Transverse colon (tissue), 4 donors: ENCODE measurements at regions not wholly inside any gene's neighbourhood (a gene's known extent, or its start where the extent isn't known, plus 50 kb on each side); places are given as distances from the start of the nearest gene placed in this dataset.

ENCODE experiments used
- EP300 ChIP-seq: sonication (generic); formaldehyde crosslinking; IDR thresholded peaks from one replicate; pipeline ENCODE4 v1.6.1; 2017; ENCODE audit warnings: antibody characterized with exemption, low read depth
- POLR2A ChIP-seq: fragments of 450-650 bp; IDR thresholded peaks from one replicate; pipeline ENCODE4 v1.6.1; 2016; ENCODE audit warnings: antibody characterized with exemption, mild to moderate bottlenecking, moderate library complexity
- POLR2AphosphoS5 ChIP-seq, 3 donors: sonication (generic); formaldehyde crosslinking; IDR thresholded peaks; one replicate each; pipeline ENCODE4 v1.6.1; 2016; ENCODE audit warnings: antibody characterized with exemption in 3 of 3
- TF ChIP-seq, protein P1 (sequence below), 5 experiments: fragments of 200-600 bp in 3 of 5; fragments of 450-650 bp in 2 of 5; sonication (generic) in 3 of 5; IDR thresholded peaks; 1 replicate in 2 of 5; 2 replicates in 3 of 5; pipeline ENCODE4 v1.5.1; 2016 to 2017; ENCODE audit warnings: antibody characterized with exemption in 5 of 5, inconsistent platforms in 3 of 5, mild to moderate bottlenecking in 2 of 5, moderate library complexity in 1 of 5

GRCh38 chr6:98586163-98586562 is 248.2 kb upstream of the POU3F2 start:
- TF ChIP-seq, protein P1, sequence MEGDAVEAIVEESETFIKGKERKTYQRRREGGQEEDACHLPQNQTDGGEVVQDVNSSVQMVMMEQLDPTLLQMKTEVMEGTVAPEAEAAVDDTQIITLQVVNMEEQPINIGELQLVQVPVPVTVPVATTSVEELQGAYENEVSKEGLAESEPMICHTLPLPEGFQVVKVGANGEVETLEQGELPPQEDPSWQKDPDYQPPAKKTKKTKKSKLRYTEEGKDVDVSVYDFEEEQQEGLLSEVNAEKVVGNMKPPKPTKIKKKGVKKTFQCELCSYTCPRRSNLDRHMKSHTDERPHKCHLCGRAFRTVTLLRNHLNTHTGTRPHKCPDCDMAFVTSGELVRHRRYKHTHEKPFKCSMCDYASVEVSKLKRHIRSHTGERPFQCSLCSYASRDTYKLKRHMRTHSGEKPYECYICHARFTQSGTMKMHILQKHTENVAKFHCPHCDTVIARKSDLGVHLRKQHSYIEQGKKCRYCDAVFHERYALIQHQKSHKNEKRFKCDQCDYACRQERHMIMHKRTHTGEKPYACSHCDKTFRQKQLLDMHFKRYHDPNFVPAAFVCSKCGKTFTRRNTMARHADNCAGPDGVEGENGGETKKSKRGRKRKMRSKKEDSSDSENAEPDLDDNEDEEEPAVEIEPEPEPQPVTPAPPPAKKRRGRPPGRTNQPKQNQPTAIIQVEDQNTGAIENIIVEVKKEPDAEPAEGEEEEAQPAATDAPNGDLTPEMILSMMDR (IDR thresholded peaks at IDR 0.05): no peak
- no peak for TF ChIP-seq POLR2AphosphoS5 (IDR thresholded peaks at IDR 0.05)
- no peak for TF ChIP-seq EP300
- TF ChIP-seq POLR2A: no peak
